ENCODE measurements at regions not wholly inside any gene's neighbourhood (a gene's known extent, or its start where the extent isn't known, plus 50 kb on each side); places are given as distances from the start of the nearest gene placed in this dataset.

- no peak overlapping the region for H3K27ac ChIP-seq
- no peak for TF ChIP-seq ZFX (IDR thresholded peaks at IDR 0.05; ENCODE audit: borderline replicate concordance)
- TF ChIP-seq, protein P1, sequence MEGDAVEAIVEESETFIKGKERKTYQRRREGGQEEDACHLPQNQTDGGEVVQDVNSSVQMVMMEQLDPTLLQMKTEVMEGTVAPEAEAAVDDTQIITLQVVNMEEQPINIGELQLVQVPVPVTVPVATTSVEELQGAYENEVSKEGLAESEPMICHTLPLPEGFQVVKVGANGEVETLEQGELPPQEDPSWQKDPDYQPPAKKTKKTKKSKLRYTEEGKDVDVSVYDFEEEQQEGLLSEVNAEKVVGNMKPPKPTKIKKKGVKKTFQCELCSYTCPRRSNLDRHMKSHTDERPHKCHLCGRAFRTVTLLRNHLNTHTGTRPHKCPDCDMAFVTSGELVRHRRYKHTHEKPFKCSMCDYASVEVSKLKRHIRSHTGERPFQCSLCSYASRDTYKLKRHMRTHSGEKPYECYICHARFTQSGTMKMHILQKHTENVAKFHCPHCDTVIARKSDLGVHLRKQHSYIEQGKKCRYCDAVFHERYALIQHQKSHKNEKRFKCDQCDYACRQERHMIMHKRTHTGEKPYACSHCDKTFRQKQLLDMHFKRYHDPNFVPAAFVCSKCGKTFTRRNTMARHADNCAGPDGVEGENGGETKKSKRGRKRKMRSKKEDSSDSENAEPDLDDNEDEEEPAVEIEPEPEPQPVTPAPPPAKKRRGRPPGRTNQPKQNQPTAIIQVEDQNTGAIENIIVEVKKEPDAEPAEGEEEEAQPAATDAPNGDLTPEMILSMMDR (IDR thresholded peaks at IDR 0.05): no peak
Measured at GRCh38 chr5:166503506-166503905, 1787.9 kb upstream of the WWC1 start.

- TF ChIP-seq, protein P1 (IDR thresholded peaks at IDR 0.05): no peak
- no peak for TF ChIP-seq ZFX (IDR thresholded peaks at IDR 0.05; ENCODE audit: borderline replicate concordance)
- no peak overlapping the region for H3K27ac ChIP-seq
Measured at GRCh38 chr5:166505067-166505466, 1786.4 kb upstream of the WWC1 start.

DNA sequence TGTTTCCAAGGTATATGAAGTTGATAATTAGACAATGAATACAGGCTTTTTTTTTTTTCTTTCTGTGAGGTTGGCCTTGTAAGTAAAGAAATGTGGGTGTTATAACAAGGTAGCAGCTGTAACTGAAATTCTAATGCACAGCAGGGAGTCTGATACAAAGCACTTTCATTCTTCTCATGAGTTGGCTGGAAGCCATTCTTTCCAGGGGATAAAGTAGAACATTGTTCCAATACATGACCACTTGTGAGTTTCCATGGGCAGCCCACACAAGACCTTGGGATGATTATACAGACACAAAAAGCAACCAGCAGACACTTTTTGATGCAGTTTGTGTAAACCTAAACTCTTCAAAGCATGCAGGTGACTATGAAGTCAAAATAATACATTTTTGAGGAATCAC lies 1785.9 kb upstream of the WWC1 start:
- no peak for TF ChIP-seq ZFX (IDR thresholded peaks at IDR 0.05; ENCODE audit: borderline replicate concordance)
- TF ChIP-seq, protein P1 (IDR thresholded peaks at IDR 0.05): no peak
- H3K27ac ChIP-seq: no peak overlapping the region

GRCh38 chr5:166507810-166508425 lies 1783.5 kb upstream of the WWC1 start:
- H3K27ac ChIP-seq: no peak overlapping the region
- no peak for TF ChIP-seq ZFX (IDR thresholded peaks at IDR 0.05; ENCODE audit: borderline replicate concordance)
- TF ChIP-seq, protein P1 (IDR thresholded peaks at IDR 0.05): no peak

- H3K27ac ChIP-seq: no peak overlapping the region
- TF ChIP-seq, protein P1 (IDR thresholded peaks at IDR 0.05): no peak
- no peak for TF ChIP-seq ZFX (IDR thresholded peaks at IDR 0.05; ENCODE audit: borderline replicate concordance)
Measured at GRCh38 chr5:166509085-166509484, 1782.4 kb upstream of the WWC1 start.

- no peak overlapping the region for H3K27ac ChIP-seq
- TF ChIP-seq, protein P1 (IDR thresholded peaks at IDR 0.05): no peak
- no peak for TF ChIP-seq ZFX (IDR thresholded peaks at IDR 0.05; ENCODE audit: borderline replicate concordance)
Measured at GRCh38 chr5:166517976-166518375, 1773.5 kb upstream of the WWC1 start.

GRCh38 chr5:166523206-166523605 lies 1768.2 kb upstream of the WWC1 start:
- no peak overlapping the region for H3K27ac ChIP-seq
- TF ChIP-seq, protein P1 (IDR thresholded peaks at IDR 0.05): no peak
- no peak for TF ChIP-seq ZFX (IDR thresholded peaks at IDR 0.05; ENCODE audit: borderline replicate concordance)
